Right atrium auricular region (tissue), 2 donors: ENCODE measurements at regions not wholly inside any gene's neighbourhood (a gene's known extent, or its start where the extent isn't known, plus 50 kb on each side); places are given as distances from the start of the nearest gene placed in this dataset.

Experiments used
- DNase-seq: peaks from one replicate; pipeline ENCODE4 v3.0.0-alpha.2; 2019; ENCODE audit warnings: low spot score
- H3K27ac ChIP-seq, 2 donors: fragments of 200-600 bp; sonication (generic); 1 replicate in 1 of 2; 2 replicates in 1 of 2; pipeline ENCODE4 v1.5.1; 2016 to 2019
- H3K27me3 ChIP-seq, 2 donors: fragments of 200-600 bp; sonication (generic); one replicate each; pipeline versions ENCODE4 v1.5.1 to v1.6.0; 2017 to 2019
- H3K36me3 ChIP-seq: fragments of 200-600 bp; sonication (generic); one replicate; pipeline ENCODE4 v1.5.1; 2016
- H3K4me1 ChIP-seq, 2 donors: fragments of 200-600 bp; sonication (generic); one replicate each; pipeline versions ENCODE4 v1.5.1 to v1.6.0; 2017 to 2019
- H3K4me3 ChIP-seq, 2 donors: fragments of 200-600 bp; sonication (generic); 1 replicate in 1 of 2; 2 replicates in 1 of 2; pipeline ENCODE4 v1.5.1; 2017 to 2019; ENCODE audit warnings: mild to moderate bottlenecking in 1 of 2, moderate library complexity in 1 of 2
- H3K9me3 ChIP-seq, 2 donors: fragments of 200-600 bp; sonication (generic); one replicate each; pipeline ENCODE4 v1.5.1; 2019
- CTCF ChIP-seq, 2 donors: fragments of 200-600 bp; sonication (generic); IDR thresholded peaks; one replicate each; pipeline ENCODE4 v1.5.1; 2019; ENCODE audit warnings: antibody characterized with exemption in 2 of 2

GRCh38 chr6:103886951-103887350, 972.8 kb downstream of the HACE1 start:
- Histone ChIP-seq H3K4me3 (no peak overlapping the region), H3K27ac (no peak overlapping the region), H3K4me1 (no peaks in the 10 kb centered on the region), H3K36me3 (no peaks in the 10 kb centered on the region), H3K9me3 (no peaks in the 10 kb centered on the region), H3K27me3 (no peaks in the 10 kb centered on the region)
- no peak for TF ChIP-seq CTCF (IDR thresholded peaks at IDR 0.05)
- DNase-seq = no peak

- Histone ChIP-seq H3K9me3 (peaks cover 0 to under 1% of the 10 kb centered on the region in 2 donors), H3K36me3 (no peaks in the 10 kb centered on the region), H3K4me3 (no peak overlapping the region), H3K27ac (no peak overlapping the region), H3K27me3 (no peaks in the 10 kb centered on the region), H3K4me1 (no peaks in the 10 kb centered on the region)
- DNase-seq = no peak
- TF ChIP-seq CTCF (IDR thresholded peaks at IDR 0.05) = no peak
Measured at GRCh38 chr6:103885446-103885845, 974.3 kb downstream of the HACE1 start.

GRCh38 chr6:103879800-103880199, 979.9 kb downstream of the HACE1 start:
- H3K4me3 ChIP-seq = no peak overlapping the region
- no peaks in the 10 kb centered on the region for H3K36me3 ChIP-seq
- DNase-seq = no peak
- H3K27ac ChIP-seq = no peak overlapping the region
- TF ChIP-seq CTCF (IDR thresholded peaks at IDR 0.05) = no peak
- peaks cover 0 to 13% of the 10 kb centered on the region in 2 donors for H3K9me3 ChIP-seq
- H3K4me1 ChIP-seq = no peaks in the 10 kb centered on the region
- H3K27me3 ChIP-seq = no peaks in the 10 kb centered on the region

- no peak overlapping the region for H3K27ac ChIP-seq
- no peaks in the 10 kb centered on the region for H3K36me3 ChIP-seq
- TF ChIP-seq CTCF (IDR thresholded peaks at IDR 0.05) = no peak
- H3K4me3 ChIP-seq = no peak overlapping the region
- H3K27me3 ChIP-seq = no peaks in the 10 kb centered on the region
- no peaks in the 10 kb centered on the region for H3K4me1 ChIP-seq
- no peak for DNase-seq
- H3K9me3 ChIP-seq = peaks cover 0 to 10% of the 10 kb centered on the region in 2 donors
Measured at GRCh38 chr6:103875221-103875620, 984.5 kb downstream of the HACE1 start.

GRCh38 chr6:103874575-103874974, 985.1 kb downstream of the HACE1 start:
- no peak for DNase-seq
- Histone ChIP-seq H3K9me3 (peaks cover 0 to 4% of the 10 kb centered on the region in 2 donors), H3K36me3 (no peaks in the 10 kb centered on the region), H3K27me3 (no peaks in the 10 kb centered on the region), H3K27ac (no peak overlapping the region), H3K4me3 (no peak overlapping the region), H3K4me1 (no peaks in the 10 kb centered on the region)
- TF ChIP-seq CTCF (IDR thresholded peaks at IDR 0.05) = no peak

DNA sequence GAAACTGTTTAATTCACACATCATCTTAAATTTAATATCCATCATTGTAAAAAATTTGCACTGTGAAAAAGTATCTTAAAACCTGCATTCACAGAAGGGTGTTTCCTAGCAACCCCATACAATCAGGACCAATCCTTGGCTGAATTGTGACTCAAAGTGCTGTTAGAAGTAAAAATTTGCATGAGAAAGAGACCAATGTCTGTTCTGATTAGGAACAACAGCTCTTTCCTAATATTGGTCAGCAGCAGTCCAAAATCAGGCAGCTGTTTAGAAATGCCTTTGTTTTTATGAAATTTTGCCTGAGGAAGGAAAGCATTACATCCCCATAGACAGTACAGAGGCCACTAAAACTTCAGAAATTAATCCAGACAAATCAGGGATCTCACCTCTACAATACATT, 987.0 kb downstream of the HACE1 start:
- no peak for DNase-seq
- Histone ChIP-seq H3K4me3 (no peak overlapping the region), H3K9me3 (no peaks in the 10 kb centered on the region), H3K27me3 (no peaks in the 10 kb centered on the region), H3K27ac (no peak overlapping the region), H3K4me1 (no peaks in the 10 kb centered on the region), H3K36me3 (no peaks in the 10 kb centered on the region)
- TF ChIP-seq CTCF (IDR thresholded peaks at IDR 0.05) = no peak
